ENCODE measurements at regions not wholly inside any gene's neighbourhood (a gene's known extent, or its start where the extent isn't known, plus 50 kb on each side); places are given as distances from the start of the nearest gene placed in this dataset.

- Histone ChIP-seq H3K36me3 (ENCODE audit: insufficient read depth, low read length) (no peaks in the 10 kb centered on the region), H3K9me3 (ENCODE audit: control insufficient read depth in 1 of 2, insufficient read depth in 1 of 2, low read length in 2 of 2) (no peaks in the 10 kb centered on the region), H3K4me3 (ENCODE audit: low read length) (no peak overlapping the region), H3K27me3 (ENCODE audit: control insufficient read depth in 1 of 2, insufficient read depth in 2 of 2, low read length in 2 of 2) (no peaks in the 10 kb centered on the region), H3K4me1 (ENCODE audit: insufficient read depth, low read length) (peaks cover 7% of the 10 kb centered on the region), H3K27ac (ENCODE audit: low read depth in 1 of 2, low read length in 2 of 2) (no peak overlapping the region)
- ChIA-PET CTCF (no interaction called here), POLR2A (no interaction called here)
- Mint-ChIP-seq H3K36me3 (ENCODE audit: low read depth) (no peaks in the 10 kb centered on the region), H3K4me3 (no peak overlapping the region), H3K9me3 (no peaks in the 10 kb centered on the region), H3K4me1 (ENCODE audit: low read depth) (peaks cover under 1% of the 10 kb centered on the region), H3K27me3 (no peaks in the 10 kb centered on the region), H3K27ac (no peak overlapping the region)
- TF ChIP-seq CTCF (IDR thresholded peaks at IDR 0.05), result no peak
- intact Hi-C loops (cut with DNase I, micrococcal nuclease), result no loop called here
- DNase-seq (no peak), ATAC-seq (ENCODE audit: poor library complexity) (no peak)
Measured at GRCh38 chr6:105815661-105816555, 270.2 kb upstream of the PRDM1 start.

- no peak for ATAC-seq (ENCODE audit: poor library complexity)
- intact Hi-C loops (cut with DNase I, micrococcal nuclease), result no loop called here
- no peaks in the 10 kb centered on the region for H3K27me3 ChIP-seq (ENCODE audit: control insufficient read depth in 1 of 2, insufficient read depth in 2 of 2, low read length in 2 of 2)
- no peaks in the 10 kb centered on the region for H3K36me3 Mint-ChIP-seq (ENCODE audit: low read depth)
- H3K9me3 ChIP-seq (ENCODE audit: control insufficient read depth in 1 of 2, insufficient read depth in 1 of 2, low read length in 2 of 2), result no peaks in the 10 kb centered on the region
- no peak overlapping the region for H3K27ac ChIP-seq (ENCODE audit: low read depth in 1 of 2, low read length in 2 of 2)
- ChIA-PET CTCF (no interaction called here), POLR2A (no interaction called here)
- H3K27me3 Mint-ChIP-seq, result no peaks in the 10 kb centered on the region
- H3K4me3 ChIP-seq (ENCODE audit: low read length), result no peak overlapping the region
- peaks cover 14% of the 10 kb centered on the region for H3K4me1 ChIP-seq (ENCODE audit: insufficient read depth, low read length)
- H3K4me1 Mint-ChIP-seq (ENCODE audit: low read depth), result peaks cover 11% of the 10 kb centered on the region
- no peak overlapping the region for H3K27ac Mint-ChIP-seq
- H3K4me3 Mint-ChIP-seq, result no peak overlapping the region
- no peaks in the 10 kb centered on the region for H3K36me3 ChIP-seq (ENCODE audit: insufficient read depth, low read length)
- no peaks in the 10 kb centered on the region for H3K9me3 Mint-ChIP-seq
- TF ChIP-seq CTCF (IDR thresholded peaks at IDR 0.05), result no peak
- no peak for DNase-seq
Measured at GRCh38 chr6:105814745-105815536, 271.2 kb upstream of the PRDM1 start.

- no peak overlapping the region for H3K4me3 Mint-ChIP-seq
- peaks cover 23% of the 10 kb centered on the region for H3K4me1 Mint-ChIP-seq (ENCODE audit: low read depth)
- DNase-seq (no peak), ATAC-seq (ENCODE audit: poor library complexity) (no peak)
- no peak overlapping the region for H3K27ac Mint-ChIP-seq
- H3K9me3 Mint-ChIP-seq, result no peaks in the 10 kb centered on the region
- H3K36me3 Mint-ChIP-seq (ENCODE audit: low read depth), result no peaks in the 10 kb centered on the region
- H3K27me3 Mint-ChIP-seq, result no peaks in the 10 kb centered on the region
- H3K36me3 ChIP-seq (ENCODE audit: insufficient read depth, low read length), result no peaks in the 10 kb centered on the region
- no peak for TF ChIP-seq CTCF (IDR thresholded peaks at IDR 0.05)
- H3K9me3 ChIP-seq (ENCODE audit: control insufficient read depth in 1 of 2, insufficient read depth in 1 of 2, low read length in 2 of 2), result no peaks in the 10 kb centered on the region
- no peak overlapping the region for H3K4me3 ChIP-seq (ENCODE audit: low read length)
- ChIA-PET POLR2A (no interaction called here), CTCF (interaction anchor here (0.8 kb wide), 1 partner anchor 31 kb away, joined by 4 read pairs; no protein-coding TSS in a partner anchor)
- intact Hi-C loops (cut with DNase I, micrococcal nuclease), result no loop called here
- H3K27ac ChIP-seq (ENCODE audit: low read depth in 1 of 2, low read length in 2 of 2), result no peak overlapping the region
- no peaks in the 10 kb centered on the region for H3K27me3 ChIP-seq (ENCODE audit: control insufficient read depth in 1 of 2, insufficient read depth in 2 of 2, low read length in 2 of 2)
- H3K4me1 ChIP-seq (ENCODE audit: insufficient read depth, low read length), result peaks cover 27% of the 10 kb centered on the region
Measured at GRCh38 chr6:105810922-105811482, 275.1 kb upstream of the PRDM1 start.
